Astrocyte of the spinal cord (primary cell): ENCODE measurements at regions not wholly inside any gene's neighbourhood (a gene's known extent, or its start where the extent isn't known, plus 50 kb on each side); places are given as distances from the start of the nearest gene placed in this dataset.

Experiments used
- DNase-seq: peaks from one replicate; pipeline ENCODE4 v3.0.0; 2011; ENCODE audit warnings: low read depth, low spot score
- H3K4me3 ChIP-seq: 2 replicates; pipeline ENCODE4 v1.5.1; 2011; ENCODE audit warnings: low read depth, mild to moderate bottlenecking, low read length, moderate library complexity
- in situ Hi-C: cut with HindIII; loops from 2 replicates; pipeline ENCODE4 v1.10.0; 2017; ENCODE audit warnings: low sequenced_read_pairs
- TF ChIP-seq, protein P1 (sequence below): IDR thresholded peaks from 2 replicates; pipeline ENCODE4 v1.5.1; 2012; ENCODE audit warnings: low read depth, mild to moderate bottlenecking, low read length, inconsistent platforms

DNA sequence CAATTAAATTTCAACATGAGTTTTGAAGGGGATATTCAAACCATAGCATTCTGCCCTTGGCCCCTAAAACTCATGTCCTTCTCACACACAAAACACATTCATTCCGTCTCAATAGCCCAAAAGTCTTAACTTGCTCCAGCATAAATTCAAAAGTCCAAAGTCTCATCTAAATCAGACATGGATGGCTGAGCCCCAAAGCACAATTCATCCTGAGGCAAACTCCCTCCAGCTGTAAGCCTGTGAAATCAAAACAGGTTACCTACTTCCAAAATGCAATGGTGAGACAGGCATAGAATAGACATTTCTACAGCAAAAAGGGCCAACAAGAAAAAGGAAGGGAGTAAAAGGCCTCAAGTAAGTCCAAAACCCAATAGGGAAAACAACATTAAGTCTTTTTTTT lies 245.8 kb downstream of the TTC32 start:
- TF ChIP-seq, protein P1, sequence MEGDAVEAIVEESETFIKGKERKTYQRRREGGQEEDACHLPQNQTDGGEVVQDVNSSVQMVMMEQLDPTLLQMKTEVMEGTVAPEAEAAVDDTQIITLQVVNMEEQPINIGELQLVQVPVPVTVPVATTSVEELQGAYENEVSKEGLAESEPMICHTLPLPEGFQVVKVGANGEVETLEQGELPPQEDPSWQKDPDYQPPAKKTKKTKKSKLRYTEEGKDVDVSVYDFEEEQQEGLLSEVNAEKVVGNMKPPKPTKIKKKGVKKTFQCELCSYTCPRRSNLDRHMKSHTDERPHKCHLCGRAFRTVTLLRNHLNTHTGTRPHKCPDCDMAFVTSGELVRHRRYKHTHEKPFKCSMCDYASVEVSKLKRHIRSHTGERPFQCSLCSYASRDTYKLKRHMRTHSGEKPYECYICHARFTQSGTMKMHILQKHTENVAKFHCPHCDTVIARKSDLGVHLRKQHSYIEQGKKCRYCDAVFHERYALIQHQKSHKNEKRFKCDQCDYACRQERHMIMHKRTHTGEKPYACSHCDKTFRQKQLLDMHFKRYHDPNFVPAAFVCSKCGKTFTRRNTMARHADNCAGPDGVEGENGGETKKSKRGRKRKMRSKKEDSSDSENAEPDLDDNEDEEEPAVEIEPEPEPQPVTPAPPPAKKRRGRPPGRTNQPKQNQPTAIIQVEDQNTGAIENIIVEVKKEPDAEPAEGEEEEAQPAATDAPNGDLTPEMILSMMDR = no peak
- H3K4me3 ChIP-seq = no peak overlapping the region
- no peak for DNase-seq
- in situ Hi-C loops = no loop called here

DNA sequence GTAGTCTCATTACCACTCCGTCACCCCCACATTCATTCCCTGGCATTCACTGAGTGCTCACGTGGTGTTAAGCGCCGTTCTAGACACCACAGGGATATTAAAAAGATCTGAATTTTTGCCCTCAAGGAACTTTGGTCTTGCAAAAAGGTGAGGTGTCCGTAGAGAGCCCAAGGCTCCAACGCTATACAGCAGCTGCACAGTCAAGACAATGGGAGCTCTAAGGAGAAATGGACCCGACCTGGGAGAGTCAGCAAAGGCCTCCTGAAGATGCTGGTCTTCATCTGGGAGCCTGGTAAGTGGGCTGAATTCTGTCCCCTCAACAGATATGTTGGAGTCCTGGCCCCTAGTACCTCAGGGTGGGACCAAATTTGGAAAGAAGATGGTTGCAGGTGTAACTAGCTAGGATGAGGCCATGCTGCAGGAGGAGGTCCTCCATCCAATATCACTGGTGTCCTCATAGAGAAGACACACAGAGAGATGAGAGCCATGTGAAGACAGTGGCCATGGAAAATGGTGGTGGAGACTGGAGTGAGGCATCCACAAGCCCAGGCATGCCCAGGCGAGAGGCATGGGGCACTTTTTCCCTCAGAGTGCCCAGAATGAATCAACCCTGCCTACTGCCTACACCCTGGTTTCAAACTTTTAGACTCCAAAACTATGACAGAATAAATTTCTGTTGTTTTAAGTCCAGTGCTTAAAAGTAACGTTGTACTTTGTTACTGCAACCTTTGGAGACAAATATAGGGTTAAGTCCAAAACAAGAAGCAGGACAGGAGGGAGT lies 247.3 kb downstream of the TTC32 start:
- in situ Hi-C loops = no loop called here
- no peak overlapping the region for H3K4me3 ChIP-seq
- TF ChIP-seq, protein P1 = no peak
- no peak for DNase-seq

DNA sequence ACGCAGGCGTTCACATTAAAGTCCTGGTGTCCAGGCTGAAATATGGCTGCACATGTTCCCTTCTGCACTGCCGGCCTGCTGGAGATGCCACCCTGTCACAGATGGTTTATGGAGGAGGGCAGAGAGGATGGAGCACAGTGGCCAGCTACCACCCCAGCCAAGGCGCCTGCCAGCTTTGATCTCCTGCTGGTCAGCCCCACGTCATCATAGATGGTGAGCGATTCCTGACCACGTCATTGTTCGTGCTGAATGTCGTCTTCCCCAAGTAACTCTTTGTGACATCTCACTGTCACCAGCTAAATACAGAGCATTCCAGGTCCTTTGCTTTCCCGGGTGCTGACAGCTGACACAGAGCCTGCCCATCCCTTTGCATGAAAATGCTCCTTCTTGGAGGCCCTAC lies 248.3 kb downstream of the TTC32 start:
- no peak for DNase-seq
- in situ Hi-C loops = no loop called here
- TF ChIP-seq, protein P1 = no peak
- H3K4me3 ChIP-seq = no peak overlapping the region

DNA sequence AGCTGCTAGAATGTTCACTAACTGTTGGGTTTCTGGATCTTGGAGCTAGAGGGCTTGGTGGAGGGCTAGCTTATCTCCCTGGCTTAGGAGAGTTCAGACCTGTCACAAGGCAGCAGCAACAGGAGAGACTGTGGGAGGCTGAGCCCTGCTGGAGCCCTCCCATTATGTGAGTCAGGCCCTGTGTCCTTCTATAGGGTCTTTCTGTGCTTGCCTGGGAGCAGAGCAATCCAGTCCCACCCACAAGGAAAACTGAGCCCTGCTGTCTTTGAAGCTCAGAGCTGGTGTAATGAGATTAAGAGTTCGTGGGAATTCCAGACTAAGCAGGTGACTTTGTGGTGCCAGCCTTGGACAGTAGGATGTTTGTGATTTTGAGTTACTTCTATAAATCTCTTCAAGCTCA lies 249.0 kb downstream of the TTC32 start:
- no peak for DNase-seq
- in situ Hi-C loops = no loop called here
- H3K4me3 ChIP-seq = no peak overlapping the region
- TF ChIP-seq, protein P1 = no peak

DNA sequence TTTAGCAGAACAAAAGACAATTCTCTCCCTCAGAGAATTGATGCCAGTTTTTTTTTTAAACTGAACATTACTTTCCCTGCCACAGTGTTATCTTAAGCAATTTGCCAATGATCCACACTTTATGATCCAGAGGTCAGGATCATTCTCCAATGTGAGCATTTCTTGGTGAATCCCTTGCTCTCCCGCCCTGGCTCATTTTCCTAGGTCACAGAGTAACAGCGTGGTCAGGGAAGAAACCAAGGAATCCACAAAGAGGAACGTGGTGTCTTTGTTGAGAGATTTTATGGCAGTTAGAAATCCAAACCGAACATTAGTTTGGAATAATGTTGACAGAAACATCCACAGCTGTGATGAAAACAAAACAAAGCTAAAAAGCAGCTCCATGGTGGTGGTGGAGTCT lies 250.3 kb downstream of the TTC32 start:
- DNase-seq = peak; percentile 36
- in situ Hi-C loops = no loop called here

DNA sequence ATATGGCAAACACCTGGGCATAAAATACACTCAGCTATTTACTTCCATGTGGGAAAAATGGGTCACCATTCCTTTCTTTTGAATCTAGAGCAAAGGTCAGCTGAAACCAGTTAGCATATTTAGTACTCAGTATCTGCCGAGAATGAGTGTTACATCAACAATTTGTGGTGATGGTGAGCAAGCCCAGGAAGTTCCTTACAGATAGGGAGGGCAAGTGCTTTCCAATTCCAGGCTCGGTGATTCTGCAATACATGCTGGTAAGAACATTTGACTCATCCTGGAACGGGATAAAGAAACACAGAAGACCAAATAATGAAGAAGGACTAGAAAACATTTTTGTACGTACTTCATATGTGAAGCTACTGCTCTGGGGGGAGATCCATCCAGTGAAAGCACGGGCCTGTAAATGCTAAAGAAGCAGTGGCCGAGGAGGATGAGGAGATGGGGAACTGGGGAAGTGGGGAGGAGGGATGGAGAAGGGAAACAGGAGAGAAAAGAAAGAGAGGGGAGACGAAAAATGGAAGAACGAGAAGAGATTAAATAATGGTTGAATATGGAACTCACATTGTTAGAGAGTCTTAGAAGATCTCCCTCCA lies 251.9 kb downstream of the TTC32 start:
- TF ChIP-seq, protein P1 = no peak

More for the DNA sequence above, 250.3 kb downstream of the TTC32 start:
- TF ChIP-seq, protein P1 = no peak
- no peak overlapping the region for H3K4me3 ChIP-seq

More for the DNA sequence above, 251.9 kb downstream of the TTC32 start:
- in situ Hi-C loops = no loop called here
- peak; percentile 98 for DNase-seq
- H3K4me3 ChIP-seq = no peak overlapping the region
